ENCODE measurements at regions not wholly inside any gene's neighbourhood (a gene's known extent, or its start where the extent isn't known, plus 50 kb on each side); places are given as distances from the start of the nearest gene placed in this dataset.

DNA sequence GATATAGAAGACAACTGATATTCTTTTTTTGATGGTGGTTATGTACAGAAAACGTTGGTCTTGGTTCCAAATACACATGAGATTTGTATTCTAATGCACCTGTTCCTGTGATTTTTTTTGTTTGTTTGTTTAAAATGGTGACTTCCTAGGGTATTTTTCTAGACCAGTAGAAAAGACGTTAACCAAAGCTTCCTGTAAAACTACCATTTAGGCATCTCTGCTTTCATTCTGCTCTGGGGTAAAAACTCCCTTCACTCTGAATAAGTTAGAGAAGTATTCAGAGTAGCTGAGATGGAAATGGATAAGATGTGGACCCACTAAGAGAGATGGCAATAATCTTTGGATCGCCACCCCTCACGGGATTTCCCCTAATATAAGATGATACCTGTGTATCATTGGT lies 343.2 kb upstream of the KLF3 start (continued):
- TF ChIP-seq, protein P1, sequence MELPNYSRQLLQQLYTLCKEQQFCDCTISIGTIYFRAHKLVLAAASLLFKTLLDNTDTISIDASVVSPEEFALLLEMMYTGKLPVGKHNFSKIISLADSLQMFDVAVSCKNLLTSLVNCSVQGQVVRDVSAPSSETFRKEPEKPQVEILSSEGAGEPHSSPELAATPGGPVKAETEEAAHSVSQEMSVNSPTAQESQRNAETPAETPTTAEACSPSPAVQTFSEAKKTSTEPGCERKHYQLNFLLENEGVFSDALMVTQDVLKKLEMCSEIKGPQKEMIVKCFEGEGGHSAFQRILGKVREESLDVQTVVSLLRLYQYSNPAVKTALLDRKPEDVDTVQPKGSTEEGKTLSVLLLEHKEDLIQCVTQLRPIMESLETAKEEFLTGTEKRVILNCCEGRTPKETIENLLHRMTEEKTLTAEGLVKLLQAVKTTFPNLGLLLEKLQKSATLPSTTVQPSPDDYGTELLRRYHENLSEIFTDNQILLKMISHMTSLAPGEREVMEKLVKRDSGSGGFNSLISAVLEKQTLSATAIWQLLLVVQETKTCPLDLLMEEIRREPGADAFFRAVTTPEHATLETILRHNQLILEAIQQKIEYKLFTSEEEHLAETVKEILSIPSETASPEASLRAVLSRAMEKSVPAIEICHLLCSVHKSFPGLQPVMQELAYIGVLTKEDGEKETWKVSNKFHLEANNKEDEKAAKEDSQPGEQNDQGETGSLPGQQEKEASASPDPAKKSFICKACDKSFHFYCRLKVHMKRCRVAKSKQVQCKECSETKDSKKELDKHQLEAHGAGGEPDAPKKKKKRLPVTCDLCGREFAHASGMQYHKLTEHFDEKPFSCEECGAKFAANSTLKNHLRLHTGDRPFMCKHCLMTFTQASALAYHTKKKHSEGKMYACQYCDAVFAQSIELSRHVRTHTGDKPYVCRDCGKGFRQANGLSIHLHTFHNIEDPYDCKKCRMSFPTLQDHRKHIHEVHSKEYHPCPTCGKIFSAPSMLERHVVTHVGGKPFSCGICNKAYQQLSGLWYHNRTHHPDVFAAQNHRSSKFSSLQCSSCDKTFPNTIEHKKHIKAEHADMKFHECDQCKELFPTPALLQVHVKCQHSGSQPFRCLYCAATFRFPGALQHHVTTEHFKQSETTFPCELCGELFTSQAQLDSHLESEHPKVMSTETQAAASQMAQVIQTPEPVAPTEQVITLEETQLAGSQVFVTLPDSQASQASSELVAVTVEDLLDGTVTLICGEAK (IDR thresholded peaks at IDR 0.05): no peak
- TF ChIP-seq, protein P1 (CRISPR knock-in tag; IDR thresholded peaks at IDR 0.05): no peak
- TF ChIP-seq RHOXF2B (CRISPR knock-in tag; conservative IDR thresholded peaks at IDR 0.05) (no peak), PTRF (tag; IDR thresholded peaks at IDR 0.05) (no peak), ZNF780A (CRISPR knock-in tag; IDR thresholded peaks at IDR 0.05) (no peak)

Data from K562 (cell line).